IgD-negative memory B cell (primary cell): ENCODE measurements at regions not wholly inside any gene's neighbourhood (a gene's known extent, or its start where the extent isn't known, plus 50 kb on each side); places are given as distances from the start of the nearest gene placed in this dataset.

Experiments used
- H3K27ac Mint-ChIP-seq, 3 donors: one replicate each; pipeline ENCODE4 v1.8.0; 2020 to 2022; ENCODE audit warnings: mild to moderate bottlenecking in 3 of 3, mixed read lengths in 3 of 3, moderate library complexity in 1 of 3
- H3K27me3 Mint-ChIP-seq: one replicate; pipeline ENCODE4 v1.8.0; 2021; ENCODE audit warnings: mixed read lengths
- H3K36me3 Mint-ChIP-seq: one replicate; pipeline ENCODE4 v1.8.0; 2020; ENCODE audit warnings: mild to moderate bottlenecking, mixed read lengths
- H3K4me1 Mint-ChIP-seq, 3 donors: one replicate each; pipeline ENCODE4 v1.8.0; 2020 to 2022; ENCODE audit warnings: mixed read lengths in 3 of 3, mild to moderate bottlenecking in 1 of 3
- H3K4me3 Mint-ChIP-seq, 4 donors: one replicate each; pipeline ENCODE4 v1.8.0; 2020 to 2022; ENCODE audit warnings: mild to moderate bottlenecking in 4 of 4, mixed read lengths in 4 of 4, moderate library complexity in 3 of 4
- H3K9me3 Mint-ChIP-seq, 3 donors: one replicate each; pipeline ENCODE4 v1.8.0; 2020 to 2021; ENCODE audit warnings: mixed read lengths in 3 of 3, mild to moderate bottlenecking in 1 of 3

GRCh38 chr3:18841422-18842343, 306.6 kb upstream of the KCNH8 start:
- H3K27ac Mint-ChIP-seq, result no peak overlapping the region
- no peaks in the 10 kb centered on the region for H3K9me3 Mint-ChIP-seq
- no peaks in the 10 kb centered on the region for H3K36me3 Mint-ChIP-seq
- H3K4me1 Mint-ChIP-seq, result peaks cover 6 to 13% (median 7%) of the 10 kb centered on the region in 3 donors
- no peaks in the 10 kb centered on the region for H3K27me3 Mint-ChIP-seq
- no peak overlapping the region for H3K4me3 Mint-ChIP-seq

- no peaks in the 10 kb centered on the region for H3K9me3 Mint-ChIP-seq
- peaks cover 6 to 13% (median 7%) of the 10 kb centered on the region in 3 donors for H3K4me1 Mint-ChIP-seq
- no peak overlapping the region for H3K27ac Mint-ChIP-seq
- H3K4me3 Mint-ChIP-seq, result no peak overlapping the region
- H3K36me3 Mint-ChIP-seq, result no peaks in the 10 kb centered on the region
- no peaks in the 10 kb centered on the region for H3K27me3 Mint-ChIP-seq
Measured at GRCh38 chr3:18840535-18841137, 307.7 kb upstream of the KCNH8 start.

DNA sequence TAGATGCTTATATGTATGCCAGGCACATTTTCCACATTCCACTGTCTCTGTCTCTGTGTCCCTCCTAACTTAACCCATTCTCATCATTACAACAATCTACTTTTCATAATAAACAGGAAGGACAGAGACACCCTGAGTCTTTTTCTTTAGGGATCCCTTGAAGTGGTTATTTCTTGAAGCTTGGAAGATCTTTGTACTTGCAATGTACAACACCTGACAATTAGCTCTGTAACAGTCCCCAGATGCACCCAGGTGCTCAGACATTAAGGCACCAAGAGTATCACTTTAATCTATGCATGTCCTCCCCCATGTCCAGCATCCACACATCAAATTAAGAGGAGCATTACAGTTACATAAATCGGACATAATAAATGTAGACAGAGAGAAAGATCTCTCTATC, 309.6 kb upstream of the KCNH8 start:
- H3K4me1 Mint-ChIP-seq, result peaks cover 0 to 1% (median 0%) of the 10 kb centered on the region in 3 donors
- H3K36me3 Mint-ChIP-seq, result no peaks in the 10 kb centered on the region
- peaks cover 2% of the 10 kb centered on the region for H3K27me3 Mint-ChIP-seq
- H3K27ac Mint-ChIP-seq, result no peak overlapping the region
- no peaks in the 10 kb centered on the region for H3K9me3 Mint-ChIP-seq
- no peak overlapping the region for H3K4me3 Mint-ChIP-seq

- Mint-ChIP-seq H3K9me3 (no peaks in the 10 kb centered on the region), H3K27ac (no peak overlapping the region), H3K4me3 (no peak overlapping the region), H3K27me3 (peaks cover 2% of the 10 kb centered on the region), H3K4me1 (peaks cover 0 to 1% (median 0%) of the 10 kb centered on the region in 3 donors), H3K36me3 (no peaks in the 10 kb centered on the region)
Measured at GRCh38 chr3:18837137-18837755, 311.1 kb upstream of the KCNH8 start.

DNA sequence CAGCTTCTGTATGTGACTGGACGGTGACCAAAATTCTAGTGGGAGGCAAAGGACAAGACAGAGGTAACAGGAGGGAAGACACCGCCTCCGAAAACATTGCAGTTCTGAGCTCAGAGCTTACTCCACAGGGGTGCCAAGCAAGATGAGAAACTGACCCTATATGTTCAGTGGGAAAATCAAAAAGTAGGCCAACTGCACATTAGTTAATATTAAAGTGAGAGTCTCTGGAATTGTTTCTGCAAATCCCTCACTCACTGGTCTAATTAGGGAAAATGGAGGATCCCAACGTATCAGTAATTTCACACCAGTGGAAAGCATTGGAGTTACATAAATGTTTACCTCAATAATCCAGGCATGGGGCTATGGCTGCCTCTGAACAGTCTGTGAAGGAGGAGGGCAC, 313.3 kb upstream of the KCNH8 start:
- no peak overlapping the region for H3K27ac Mint-ChIP-seq
- no peaks in the 10 kb centered on the region for H3K36me3 Mint-ChIP-seq
- H3K4me3 Mint-ChIP-seq, result no peak overlapping the region
- H3K27me3 Mint-ChIP-seq, result peaks cover 2% of the 10 kb centered on the region
- peaks cover 0 to 1% (median 0%) of the 10 kb centered on the region in 3 donors for H3K4me1 Mint-ChIP-seq
- H3K9me3 Mint-ChIP-seq, result peaks cover 0 to 2% (median 0%) of the 10 kb centered on the region in 3 donors

GRCh38 chr3:18830087-18830486, 318.2 kb upstream of the KCNH8 start:
- H3K9me3 Mint-ChIP-seq, result peaks cover 0 to 2% (median 0%) of the 10 kb centered on the region in 3 donors
- no peaks in the 10 kb centered on the region for H3K36me3 Mint-ChIP-seq
- H3K27ac Mint-ChIP-seq, result no peak overlapping the region
- H3K4me3 Mint-ChIP-seq, result no peak overlapping the region
- H3K4me1 Mint-ChIP-seq, result no peaks in the 10 kb centered on the region
- H3K27me3 Mint-ChIP-seq, result peaks cover 2% of the 10 kb centered on the region

- Mint-ChIP-seq H3K4me1 (no peaks in the 10 kb centered on the region), H3K36me3 (no peaks in the 10 kb centered on the region), H3K27me3 (no peaks in the 10 kb centered on the region), H3K27ac (no peak overlapping the region), H3K9me3 (peaks cover 0 to 2% (median 0%) of the 10 kb centered on the region in 3 donors), H3K4me3 (no peak overlapping the region)
Measured at GRCh38 chr3:18828637-18829036, 319.7 kb upstream of the KCNH8 start.

- H3K27me3 Mint-ChIP-seq, result no peaks in the 10 kb centered on the region
Measured at GRCh38 chr3:18827664-18828063, 320.6 kb upstream of the KCNH8 start.

DNA sequence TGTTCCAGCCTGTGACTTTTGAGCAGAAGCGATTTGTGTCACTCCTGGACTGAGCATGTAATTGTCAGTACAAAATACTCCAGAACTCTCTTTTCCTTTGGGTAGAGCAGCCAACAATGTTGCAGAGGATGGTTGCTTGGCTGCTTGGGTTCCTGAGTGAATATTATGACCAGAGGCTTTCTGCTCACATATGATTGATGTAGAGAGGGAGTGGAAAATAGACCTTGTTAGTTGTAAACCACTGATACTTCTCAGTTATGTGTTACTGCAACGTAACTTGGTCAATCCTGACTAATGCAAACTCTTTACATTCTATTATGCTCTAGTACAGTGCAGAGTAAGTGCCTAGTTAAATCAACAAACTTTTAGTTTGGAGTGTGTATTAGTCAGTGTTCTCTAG, 322.6 kb upstream of the KCNH8 start:
- Mint-ChIP-seq H3K27ac (no peak overlapping the region), H3K4me1 (no peaks in the 10 kb centered on the region), H3K27me3 (peaks cover 2% of the 10 kb centered on the region), H3K4me3 (no peak overlapping the region), H3K9me3 (no peaks in the 10 kb centered on the region), H3K36me3 (no peaks in the 10 kb centered on the region)

More at GRCh38 chr3:18827664-18828063, 320.6 kb upstream of the KCNH8 start:
- H3K4me3 Mint-ChIP-seq, result no peak overlapping the region
- H3K27ac Mint-ChIP-seq, result no peak overlapping the region
- no peaks in the 10 kb centered on the region for H3K4me1 Mint-ChIP-seq
- H3K9me3 Mint-ChIP-seq, result peaks cover 0 to 2% (median 0%) of the 10 kb centered on the region in 3 donors
- no peaks in the 10 kb centered on the region for H3K36me3 Mint-ChIP-seq

DNA sequence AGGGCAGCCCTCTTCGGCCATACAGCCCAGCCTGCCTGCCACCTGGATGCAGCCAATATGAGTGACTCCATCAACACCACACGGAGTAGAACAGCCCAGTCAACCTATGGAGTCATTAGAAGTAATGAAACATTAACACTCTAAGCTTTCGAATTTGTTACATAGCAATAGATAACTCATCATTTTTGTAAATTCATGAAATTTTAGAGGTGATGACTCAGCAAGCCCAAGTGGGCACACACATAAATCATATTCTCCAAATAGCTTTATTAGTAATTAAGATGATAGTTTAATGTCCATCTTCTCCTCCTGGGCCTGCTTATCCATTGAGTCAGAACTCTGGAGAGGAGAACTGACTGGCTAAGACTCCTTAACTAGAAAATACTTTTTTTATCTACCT, 335.0 kb upstream of the KCNH8 start:
- Mint-ChIP-seq H3K4me1 (no peaks in the 10 kb centered on the region), H3K4me3 (no peak overlapping the region), H3K27ac (no peak overlapping the region)

DNA sequence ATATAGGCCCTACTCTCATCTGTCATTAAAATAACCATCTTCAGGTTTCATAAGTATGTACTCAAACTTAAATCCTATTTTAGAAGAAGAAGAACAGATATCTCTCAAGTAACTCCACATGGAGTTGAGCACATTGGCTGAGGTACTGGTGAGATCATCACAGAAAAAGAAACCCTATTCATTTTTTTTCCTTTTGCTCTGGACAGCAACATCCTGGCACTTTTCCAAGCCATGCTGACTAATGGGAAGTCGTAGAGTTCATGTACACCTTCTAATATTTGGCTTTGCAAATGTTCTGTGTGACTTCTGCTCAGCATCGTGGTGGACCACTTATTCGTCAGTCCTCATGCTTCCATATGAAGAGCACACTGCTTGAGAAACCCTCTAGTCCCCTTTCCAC, 336.0 kb upstream of the KCNH8 start:
- Mint-ChIP-seq H3K4me3 (no peak overlapping the region), H3K27ac (no peak overlapping the region), H3K36me3 (no peaks in the 10 kb centered on the region), H3K27me3 (peaks cover 4% of the 10 kb centered on the region), H3K9me3 (no peaks in the 10 kb centered on the region), H3K4me1 (no peaks in the 10 kb centered on the region)

More for the DNA sequence above, 335.0 kb upstream of the KCNH8 start:
- Mint-ChIP-seq H3K9me3 (no peaks in the 10 kb centered on the region), H3K27me3 (peaks cover 4% of the 10 kb centered on the region), H3K36me3 (no peaks in the 10 kb centered on the region)

- H3K4me1 Mint-ChIP-seq, result no peaks in the 10 kb centered on the region
- H3K4me3 Mint-ChIP-seq, result no peak overlapping the region
- no peak overlapping the region for H3K27ac Mint-ChIP-seq
- no peaks in the 10 kb centered on the region for H3K9me3 Mint-ChIP-seq
- H3K36me3 Mint-ChIP-seq, result peaks cover 1% of the 10 kb centered on the region
- H3K27me3 Mint-ChIP-seq, result peaks cover 2% of the 10 kb centered on the region
Measured at GRCh38 chr3:18810306-18810661, 338.0 kb upstream of the KCNH8 start.

GRCh38 chr3:18809640-18810305, 338.5 kb upstream of the KCNH8 start:
- no peak overlapping the region for H3K4me3 Mint-ChIP-seq
- peaks cover 1% of the 10 kb centered on the region for H3K36me3 Mint-ChIP-seq
- no peaks in the 10 kb centered on the region for H3K9me3 Mint-ChIP-seq
- no peaks in the 10 kb centered on the region for H3K4me1 Mint-ChIP-seq
- no peak overlapping the region for H3K27ac Mint-ChIP-seq
- H3K27me3 Mint-ChIP-seq, result peaks cover 2% of the 10 kb centered on the region

DNA sequence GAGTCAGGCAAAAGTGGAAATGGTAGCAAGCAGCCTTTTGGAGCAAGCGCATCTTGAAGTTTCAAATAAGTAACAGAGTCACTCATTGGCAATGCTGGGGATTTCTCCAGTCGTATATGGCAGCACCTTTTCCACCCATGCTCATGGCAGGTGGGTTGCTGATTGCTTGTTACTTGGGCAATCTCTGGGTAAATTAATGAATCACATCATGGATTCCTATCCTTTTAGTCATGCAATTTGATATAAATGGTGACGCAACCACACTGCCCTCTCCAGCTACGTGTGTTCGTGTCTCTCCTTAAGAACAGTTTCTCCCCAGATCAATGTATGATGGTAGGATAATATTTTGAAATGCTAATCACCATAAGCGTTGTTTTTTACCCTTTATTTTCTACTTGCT, 339.9 kb upstream of the KCNH8 start:
- H3K27ac Mint-ChIP-seq, result no peak overlapping the region
- H3K27me3 Mint-ChIP-seq, result no peaks in the 10 kb centered on the region
- H3K9me3 Mint-ChIP-seq, result no peaks in the 10 kb centered on the region
- no peak overlapping the region for H3K4me3 Mint-ChIP-seq
- no peaks in the 10 kb centered on the region for H3K4me1 Mint-ChIP-seq
- H3K36me3 Mint-ChIP-seq, result peaks cover 1% of the 10 kb centered on the region

- H3K4me1 Mint-ChIP-seq, result no peaks in the 10 kb centered on the region
- H3K9me3 Mint-ChIP-seq, result no peaks in the 10 kb centered on the region
- peak overlapping the region in 1 of 3 donors; percentile 75 for H3K27ac Mint-ChIP-seq
- no peaks in the 10 kb centered on the region for H3K27me3 Mint-ChIP-seq
- peaks cover 1% of the 10 kb centered on the region for H3K36me3 Mint-ChIP-seq
- no peak overlapping the region for H3K4me3 Mint-ChIP-seq
Measured at GRCh38 chr3:18807593-18807992, 340.7 kb upstream of the KCNH8 start.
